Fibroblast of skin of right biceps (primary cell): ENCODE measurements at regions not wholly inside any gene's neighbourhood (a gene's known extent, or its start where the extent isn't known, plus 50 kb on each side); places are given as distances from the start of the nearest gene placed in this dataset.
A peak's percentile ranks its signal among the peaks of the same experiment; 100 is the strongest.

Experiments
- DNase-seq: peaks from one replicate; pipeline ENCODE4 v3.0.0-alpha.2; 2013

DNA sequence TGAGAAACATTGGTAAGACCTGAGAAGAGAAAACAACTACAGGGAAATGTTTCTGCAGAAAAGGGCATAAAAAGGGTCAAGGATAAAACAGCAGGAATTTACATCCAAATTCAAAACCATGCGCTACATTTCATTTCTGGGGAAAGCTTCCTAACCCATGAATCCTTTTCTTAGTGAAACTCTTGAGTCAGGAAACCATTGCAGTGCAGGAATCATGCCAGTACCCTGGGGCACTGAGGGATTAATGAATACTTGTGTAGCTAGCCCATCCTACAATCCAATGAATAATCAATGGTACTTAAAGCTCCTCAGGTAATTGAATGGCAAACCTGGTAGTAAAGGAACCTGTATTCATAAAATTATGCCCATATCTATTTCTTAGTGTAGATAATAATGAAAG is 580.5 kb downstream of the TLE1 start:
- DNase-seq = no peak

DNA sequence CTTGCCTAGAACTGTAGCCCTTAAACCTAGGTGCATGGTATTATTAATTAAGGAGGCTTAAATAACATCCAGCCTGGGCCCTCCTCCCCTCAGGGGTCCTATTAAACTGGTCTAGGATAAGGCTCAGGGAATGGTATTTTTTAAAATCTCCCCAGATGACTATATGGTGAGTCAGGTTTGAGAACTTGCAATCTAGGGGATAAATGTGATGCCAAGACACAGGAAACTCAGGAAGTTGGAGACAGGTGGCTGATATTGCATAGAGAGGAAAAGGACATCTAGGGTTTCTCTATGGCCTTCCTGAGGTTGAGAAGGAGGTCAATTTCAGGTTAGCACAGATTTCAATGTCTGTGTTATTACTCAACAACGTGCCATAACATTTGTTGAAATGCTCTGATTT is 581.0 kb downstream of the TLE1 start:
- DNase-seq = peak; percentile 6

DNA sequence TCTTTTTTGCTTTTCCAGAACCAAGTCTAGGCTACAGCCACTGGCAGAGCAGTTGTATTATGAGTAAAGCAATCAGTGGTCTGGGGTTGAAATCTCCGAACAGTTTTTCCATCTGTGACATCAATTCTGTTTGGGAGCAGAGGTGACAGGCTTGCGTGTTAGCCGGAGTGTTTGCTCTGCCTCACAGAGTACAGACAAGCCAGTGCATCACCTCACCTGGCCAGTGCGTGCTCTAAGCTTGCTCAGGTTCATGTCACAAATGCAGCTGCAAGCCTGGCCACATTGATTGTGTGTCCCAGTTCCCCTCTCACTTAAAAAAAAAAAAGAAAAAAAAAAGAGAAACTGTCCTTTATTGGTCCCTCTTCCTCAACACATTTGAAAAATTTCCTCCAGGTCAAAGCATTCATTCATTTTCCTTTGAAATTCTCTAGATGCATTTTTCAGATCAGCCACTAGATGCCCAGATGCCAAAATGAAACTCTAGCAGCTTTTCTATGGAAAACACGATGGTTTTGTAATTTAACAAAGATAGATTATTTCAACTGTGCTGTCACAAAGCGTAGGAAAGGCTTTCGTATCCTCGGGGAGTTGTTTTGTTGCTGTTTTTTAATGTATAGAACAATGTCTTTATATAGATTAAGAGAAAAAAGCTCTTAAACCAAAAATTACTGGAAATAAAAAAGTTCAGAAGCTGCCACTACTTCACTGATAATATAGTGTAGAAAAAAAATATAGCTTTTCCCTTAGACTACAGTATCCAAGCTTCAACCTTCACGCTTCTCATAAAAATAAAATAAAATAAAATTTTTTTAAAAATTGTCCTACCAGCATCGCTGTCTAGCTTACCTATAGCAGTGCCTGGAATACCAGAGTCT is 585.5 kb downstream of the TLE1 start:
- DNase-seq = no peak

DNA sequence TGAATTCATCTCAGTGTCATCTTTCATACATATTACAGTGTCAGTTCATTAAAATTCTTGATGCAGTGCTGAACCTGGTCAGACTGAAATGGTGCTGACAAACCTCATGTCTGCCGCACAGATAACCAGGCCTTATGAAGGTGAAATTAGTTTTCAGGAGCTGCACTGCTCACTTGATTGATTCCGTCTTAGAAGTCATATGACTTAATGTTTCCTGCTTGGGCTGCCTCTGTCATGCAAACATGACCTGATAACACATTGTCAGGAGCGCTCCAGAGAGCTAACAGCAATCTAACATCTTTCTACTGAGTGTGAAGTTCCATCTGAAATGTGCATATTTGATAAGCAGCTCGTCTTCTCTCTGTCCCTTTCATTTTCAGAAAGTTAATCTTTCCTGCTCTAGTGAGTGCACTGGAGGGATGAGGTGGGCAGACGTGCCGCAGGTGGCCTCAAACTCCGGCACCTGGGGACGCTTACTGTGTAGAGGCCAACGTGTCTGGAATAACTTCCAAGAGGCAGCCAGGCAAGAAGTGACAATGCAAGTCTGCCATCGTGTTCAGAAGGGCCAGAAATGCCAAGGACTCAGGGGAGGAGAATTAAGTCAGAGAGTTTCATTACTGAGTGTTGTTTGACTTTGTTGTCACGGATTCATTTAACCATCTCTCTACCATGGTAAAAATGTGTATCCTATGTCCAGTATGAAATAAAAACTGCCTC is 592.1 kb downstream of the TLE1 start:
- DNase-seq = no peak

DNA sequence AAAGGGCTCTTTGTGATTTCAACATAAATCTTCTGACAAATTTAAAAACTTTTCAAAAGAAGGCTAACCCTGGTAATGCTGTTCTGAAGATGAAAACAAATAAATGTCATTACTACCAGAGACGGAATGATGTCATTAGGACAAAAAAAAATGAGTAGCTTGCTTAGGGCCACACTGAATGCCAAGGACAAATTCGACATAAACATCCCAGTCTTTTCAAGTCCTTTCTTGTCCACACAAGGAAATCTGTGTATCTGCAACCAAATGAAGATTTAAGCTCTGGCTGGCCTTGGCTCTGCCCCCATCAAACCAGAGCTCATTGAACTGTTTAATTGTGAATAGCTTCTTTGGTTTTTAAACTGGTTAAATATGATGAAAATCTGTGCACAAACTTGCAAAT is 592.7 kb downstream of the TLE1 start:
- no peak for DNase-seq

DNA sequence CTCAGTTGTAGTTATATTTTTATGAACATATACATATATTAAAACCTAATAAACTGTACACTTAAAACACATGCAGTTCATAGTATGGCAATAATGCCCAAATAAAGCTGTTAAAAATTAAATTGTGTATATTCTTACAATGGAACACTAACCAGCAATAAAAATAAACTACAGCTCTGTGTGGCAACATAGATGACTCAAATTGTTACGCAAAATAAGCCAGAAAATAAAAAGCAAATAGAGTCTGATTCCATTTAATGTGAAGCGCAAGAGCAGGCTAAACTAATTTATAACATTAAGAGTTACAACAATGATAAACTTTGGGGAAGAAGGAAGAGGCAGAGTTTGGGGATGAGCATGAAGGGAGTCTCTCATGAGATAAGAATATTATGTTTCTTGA is 597.3 kb downstream of the TLE1 start:
- DNase-seq = no peak

DNA sequence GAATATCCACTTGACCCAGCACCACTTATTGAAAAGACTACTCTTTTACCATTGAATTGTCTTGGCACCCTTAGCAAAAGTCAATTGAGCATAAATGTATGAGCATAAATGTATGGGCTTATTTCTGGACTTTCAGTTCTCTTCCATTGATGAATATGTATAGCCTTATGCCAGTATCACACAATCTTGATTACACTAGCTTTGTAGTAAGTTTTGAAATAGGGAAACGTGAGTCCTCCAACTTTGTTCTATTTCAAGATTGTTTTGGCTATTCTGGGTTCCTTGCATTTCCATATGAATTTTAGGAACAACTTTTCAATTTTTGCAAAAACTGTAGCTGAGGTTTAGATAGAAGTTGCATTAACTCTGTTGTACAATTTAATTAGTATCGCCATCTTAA is 601.0 kb downstream of the TLE1 start:
- DNase-seq = no peak

DNA sequence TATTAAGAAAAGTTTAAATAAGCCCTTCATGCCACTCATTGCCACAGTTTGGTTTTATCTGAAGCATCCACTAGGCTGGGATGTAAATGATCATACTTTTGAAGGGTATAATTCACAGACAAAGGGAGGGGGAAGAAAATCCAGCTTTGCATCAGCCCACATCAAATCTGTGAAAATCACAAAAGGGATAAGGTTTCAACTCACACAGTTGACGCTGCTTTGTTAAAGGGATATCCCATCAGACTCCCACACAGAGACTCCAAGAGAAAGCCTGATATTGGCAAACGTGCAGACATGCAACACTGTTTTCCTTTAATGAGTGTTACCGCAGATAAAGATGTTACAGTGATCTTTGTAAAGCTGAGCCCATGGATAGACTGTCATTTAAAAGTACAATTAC is 602.9 kb downstream of the TLE1 start:
- DNase-seq = no peak

DNA sequence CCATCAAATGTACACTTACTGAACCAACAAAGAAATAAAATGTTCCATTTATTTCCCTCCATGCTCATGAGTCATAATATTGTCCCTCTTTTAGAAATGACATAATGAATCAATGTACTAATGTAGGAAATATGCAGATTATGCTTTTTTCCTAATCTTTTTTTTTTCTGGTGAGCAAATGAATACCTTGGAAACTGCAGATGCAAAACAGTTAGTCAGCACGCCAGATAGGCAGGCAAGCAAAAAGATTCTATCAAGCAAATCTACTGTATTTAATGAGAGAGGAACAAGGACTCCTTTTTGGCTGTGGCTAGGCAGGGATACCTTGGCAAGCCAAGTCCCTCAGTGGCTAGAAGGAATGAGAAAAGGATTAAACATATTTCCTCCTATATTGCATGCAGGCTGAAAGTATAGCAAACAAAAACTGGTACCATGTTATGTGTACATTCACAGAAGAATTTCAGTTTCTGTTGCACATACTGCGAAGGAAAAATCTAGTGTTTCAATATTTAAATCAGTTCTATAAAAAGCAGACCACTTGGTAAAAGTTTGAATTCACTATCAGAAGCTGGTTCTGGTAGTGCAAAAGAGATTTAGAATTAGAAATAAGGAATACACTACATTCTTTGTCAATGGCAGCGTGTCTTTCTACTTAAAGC is 605.4 kb downstream of the TLE1 start:
- peak; percentile 85 for DNase-seq

DNA sequence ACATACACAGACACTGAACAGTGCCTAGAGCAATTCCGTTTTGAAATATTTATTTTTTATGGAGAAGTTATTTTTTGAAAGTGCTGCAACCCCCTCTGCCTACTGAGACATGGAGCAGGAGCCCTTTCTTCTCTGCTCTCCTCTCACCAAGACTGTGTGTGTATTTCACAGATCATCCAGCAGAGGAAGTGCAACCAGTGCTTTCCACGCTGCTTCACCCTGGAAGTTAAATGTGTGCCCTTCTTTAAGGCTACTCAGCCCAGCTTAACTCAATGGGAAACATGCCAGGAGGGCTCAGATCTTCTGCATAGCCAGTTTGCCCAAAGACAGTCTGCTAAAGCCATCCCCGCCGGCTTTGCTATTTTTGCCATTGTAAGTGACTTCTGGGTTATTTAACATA is 606.3 kb downstream of the TLE1 start:
- peak; percentile 33 for DNase-seq

DNA sequence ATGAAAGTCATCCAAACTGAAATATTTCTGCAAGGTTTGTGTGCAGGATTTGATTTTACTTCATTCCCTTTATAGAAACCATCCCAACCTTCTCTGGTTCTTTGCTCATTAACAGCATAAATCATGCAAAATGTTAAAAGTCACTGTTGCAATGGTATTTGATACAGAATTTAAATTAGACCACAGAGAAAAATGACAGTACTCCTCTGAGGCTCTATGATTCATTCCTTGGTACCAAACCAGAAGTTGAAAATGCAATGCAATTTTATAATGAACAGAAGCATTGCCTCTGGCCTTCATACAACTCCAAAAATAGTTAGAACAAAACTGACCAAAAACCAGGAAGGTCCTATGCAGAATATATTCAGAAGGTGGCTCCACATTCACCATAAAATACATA is 607.1 kb downstream of the TLE1 start:
- DNase-seq = peak; percentile 82

DNA sequence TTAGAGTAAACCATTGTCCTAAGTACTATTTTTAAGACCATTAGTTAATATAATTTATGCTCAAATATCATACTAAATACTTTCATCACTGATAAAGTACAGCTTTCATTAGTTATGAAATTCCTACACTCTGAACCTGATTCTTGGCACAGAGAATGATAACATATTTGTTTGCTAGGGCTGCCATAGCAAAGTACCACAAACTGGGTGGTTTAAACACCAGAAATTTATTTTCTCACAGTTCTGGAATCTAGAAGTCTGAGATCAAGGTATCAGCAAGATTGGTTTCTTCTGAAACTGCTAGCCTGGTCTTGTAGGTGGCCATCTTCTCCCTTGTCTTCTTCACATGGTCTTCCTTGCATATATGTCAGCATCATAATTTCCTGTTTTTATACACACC is 608.4 kb downstream of the TLE1 start:
- DNase-seq = peak; percentile 26

DNA sequence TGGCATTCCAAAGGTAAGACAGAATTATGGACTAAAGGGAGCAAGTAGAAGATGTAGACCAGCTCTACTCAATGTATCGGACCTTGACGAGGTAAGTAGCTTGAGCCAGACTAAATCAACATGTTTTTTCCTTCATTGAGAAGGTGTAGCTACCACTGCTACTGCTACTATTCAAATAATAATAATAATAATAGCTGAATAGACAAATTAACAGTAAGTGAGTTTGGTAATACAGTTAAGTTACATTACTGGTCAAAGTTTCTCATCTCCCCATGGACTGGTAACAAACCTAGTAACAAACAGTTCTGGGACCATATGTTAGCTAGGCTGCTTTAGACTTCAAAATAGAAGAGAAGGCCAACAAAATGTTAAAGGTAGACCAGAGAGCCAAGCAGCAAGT is 609.2 kb downstream of the TLE1 start:
- no peak for DNase-seq

DNA sequence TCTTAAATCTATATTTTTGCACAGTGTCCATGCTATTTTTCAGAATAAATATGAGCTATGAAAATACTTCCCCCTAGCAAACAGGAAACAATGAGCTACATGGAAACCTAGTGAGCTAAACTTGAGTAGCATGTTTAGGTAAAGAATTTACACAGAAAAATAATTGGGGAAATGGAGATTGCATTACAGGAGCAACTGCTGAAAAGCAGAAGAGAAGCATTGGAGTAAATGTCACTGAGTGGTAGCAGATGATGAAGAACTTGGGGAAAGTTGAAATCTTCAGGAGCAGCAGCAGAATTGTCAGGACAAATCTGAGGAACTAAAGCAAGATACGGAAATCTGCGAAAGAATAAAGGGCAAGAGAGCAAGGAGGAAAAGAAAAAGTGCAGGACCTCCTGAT is 610.3 kb downstream of the TLE1 start:
- no peak for DNase-seq

DNA sequence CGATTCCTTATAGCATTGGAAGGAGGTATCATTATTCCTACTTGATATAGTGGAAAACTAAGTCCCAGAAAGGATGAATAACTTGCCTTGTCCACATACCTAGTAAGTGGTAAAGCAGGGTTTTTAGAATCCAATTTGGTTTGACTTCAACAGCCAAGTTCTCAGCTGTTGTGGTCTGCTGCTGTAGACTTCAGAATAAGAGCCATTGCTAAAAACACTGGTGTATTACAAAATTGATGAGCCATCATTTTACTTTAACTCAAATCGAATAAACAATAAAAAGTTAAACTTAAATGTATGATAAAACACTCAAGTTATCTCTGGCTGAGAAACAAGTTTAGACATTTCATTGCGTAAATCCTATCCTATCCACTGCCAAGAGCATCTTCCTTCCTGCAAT is 610.8 kb downstream of the TLE1 start:
- no peak for DNase-seq

DNA sequence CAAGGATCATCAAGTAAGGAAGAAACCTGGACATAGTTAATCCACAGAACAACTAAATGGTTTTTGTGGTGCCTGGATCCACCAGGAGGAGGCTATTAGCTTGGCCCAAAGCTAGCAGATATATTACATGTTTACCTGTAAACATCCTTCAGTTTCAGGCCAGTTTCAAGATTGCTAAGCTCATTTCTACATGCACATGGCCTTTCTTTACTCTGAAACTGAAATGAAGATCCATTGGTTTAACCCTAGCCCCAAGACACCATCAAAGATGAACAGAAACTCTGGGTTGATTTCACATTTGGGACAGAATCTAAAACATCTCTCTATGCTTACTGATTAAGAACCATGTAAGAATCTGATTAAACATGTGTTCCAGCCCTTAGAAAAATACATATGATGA is 611.8 kb downstream of the TLE1 start:
- DNase-seq = no peak

DNA sequence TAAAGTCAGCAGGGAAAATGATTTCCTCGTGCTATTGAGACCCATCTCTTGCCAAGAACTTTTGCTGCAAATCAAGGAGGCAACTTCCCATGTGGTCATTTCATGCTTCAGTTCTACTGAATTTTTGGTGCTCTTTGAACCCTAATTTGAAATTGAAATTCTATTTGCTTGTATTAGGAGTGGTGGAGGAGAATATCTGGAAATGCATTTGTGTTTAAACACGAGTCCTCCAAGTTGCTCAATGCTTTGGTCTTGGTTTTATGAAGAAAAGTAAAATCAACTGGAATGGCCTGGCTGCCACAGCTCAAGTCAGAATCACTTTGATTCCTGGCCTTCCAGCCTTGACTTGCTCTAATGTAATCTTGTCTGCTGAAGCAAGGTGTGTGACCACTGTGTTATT is 613.2 kb downstream of the TLE1 start:
- DNase-seq = no peak

DNA sequence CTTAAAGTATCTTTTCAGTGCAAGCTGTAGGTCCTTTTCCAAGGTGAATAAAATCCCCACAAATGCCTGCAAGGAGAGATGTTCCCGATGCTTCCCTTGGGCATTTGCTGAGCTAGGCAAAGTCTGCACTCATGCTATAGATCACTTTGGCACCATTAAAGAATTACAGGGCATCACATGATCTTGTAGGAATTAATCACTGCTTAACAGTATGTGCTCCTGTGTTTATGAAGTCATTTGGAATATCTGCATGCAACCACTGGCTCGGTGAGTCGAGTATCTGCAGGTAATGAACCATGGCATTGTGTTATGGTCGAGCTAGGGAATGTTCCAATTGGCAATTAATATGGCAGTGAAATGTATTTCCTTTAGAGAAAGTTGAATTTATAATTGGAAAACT is 615.1 kb downstream of the TLE1 start:
- DNase-seq = no peak

DNA sequence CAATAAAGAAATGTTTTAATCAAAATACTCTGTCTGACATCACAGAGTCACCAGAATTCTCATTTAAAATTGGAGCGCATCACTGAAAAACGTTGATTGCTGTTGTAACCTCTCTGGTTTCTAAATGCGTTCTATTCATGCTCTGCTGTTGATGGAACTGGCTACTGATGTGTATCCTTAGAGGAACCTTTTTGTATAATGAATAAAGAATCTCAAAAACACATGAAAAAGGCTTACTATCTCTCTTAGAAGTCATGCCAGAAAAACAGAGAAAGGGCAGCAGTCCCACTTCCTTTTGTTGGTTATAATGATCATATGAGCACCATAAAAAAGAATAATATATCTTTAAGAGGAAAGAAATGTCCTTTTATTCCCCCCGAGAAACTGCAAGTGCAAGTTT is 615.5 kb downstream of the TLE1 start:
- DNase-seq = no peak

DNA sequence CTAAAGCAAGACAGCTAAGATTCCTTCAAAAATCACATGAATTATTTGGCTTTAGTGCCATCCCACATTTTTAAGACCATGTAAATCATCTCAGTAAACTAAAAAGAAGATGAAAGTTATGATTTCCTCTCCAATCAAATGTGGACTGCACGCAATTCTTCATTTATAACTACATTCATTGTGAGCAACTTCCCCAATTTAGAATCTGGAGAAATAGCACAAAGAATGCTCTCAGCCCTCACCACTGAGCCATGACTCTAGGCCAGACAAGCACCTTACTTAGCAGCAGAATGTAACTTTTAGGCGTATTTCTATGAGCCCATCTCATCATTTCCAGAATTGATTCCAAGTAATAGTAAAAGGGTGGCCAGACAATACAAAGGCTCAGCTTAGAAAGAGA is 616.6 kb downstream of the TLE1 start:
- no peak for DNase-seq

DNA sequence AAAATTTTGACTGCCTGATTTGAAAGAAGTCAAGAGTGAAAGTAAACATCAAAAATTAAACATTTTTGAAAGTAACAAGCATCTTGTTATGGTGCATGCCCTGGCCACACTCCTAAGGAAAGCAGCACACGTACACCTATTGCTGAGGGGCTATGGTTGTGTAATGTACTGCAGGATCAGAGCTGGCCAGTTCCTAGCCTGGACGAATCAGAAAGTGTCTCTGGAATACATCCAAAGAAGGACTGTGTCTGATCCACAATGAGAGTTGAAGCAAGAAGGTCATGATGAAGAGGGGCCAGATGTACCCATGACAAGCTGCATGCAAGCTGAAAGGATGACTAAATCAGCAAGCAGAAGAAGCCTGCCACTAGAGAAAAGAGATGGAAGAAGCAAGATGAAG is 618.2 kb downstream of the TLE1 start:
- DNase-seq = no peak

DNA sequence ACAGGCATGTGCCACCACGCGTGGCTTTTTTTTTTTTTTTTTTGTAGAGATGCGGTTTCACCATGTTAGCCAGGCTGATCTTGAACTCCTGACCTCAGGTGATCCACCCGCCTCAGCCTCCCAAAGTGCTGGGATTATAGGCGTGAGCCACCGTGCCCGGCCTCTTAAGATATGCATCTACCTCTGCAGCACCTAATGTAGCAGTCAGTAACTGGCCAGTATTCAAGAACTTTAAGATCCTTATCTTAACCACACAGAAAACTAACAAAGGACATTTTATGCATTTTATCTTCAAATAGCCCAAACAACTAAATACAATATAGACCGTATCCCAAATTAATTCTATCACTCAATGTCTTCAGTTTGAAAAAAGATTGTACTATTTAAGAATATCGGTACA is 618.7 kb downstream of the TLE1 start:
- no peak for DNase-seq

DNA sequence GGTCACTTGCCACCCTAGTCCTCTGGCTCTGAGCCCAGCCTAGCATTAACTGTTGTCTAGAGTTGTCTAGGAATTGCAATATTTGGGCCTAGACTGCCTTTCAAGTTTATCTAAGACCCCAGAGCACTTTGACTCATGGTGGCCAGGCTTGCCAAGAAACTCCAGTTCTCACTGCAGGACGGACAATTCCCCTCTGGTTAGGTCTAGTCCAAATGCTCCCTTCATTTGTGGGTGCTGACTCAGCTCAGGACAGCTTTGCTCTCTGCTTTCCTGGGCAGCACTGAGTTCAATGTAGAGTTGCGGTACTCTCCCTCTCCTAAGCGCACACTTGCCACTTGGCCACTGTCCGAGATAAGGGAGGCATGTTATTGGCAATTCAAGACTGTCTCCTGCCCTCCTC is 619.4 kb downstream of the TLE1 start:
- DNase-seq = peak; percentile 23
